Myocyte (in vitro differentiated cells): ENCODE measurements at regions not wholly inside any gene's neighbourhood (a gene's known extent, or its start where the extent isn't known, plus 50 kb on each side); places are given as distances from the start of the nearest gene placed in this dataset.
"Not testable (repeated sequence)": the region's sequence is repeated elsewhere in the genome, so short reads cannot be mapped to it uniquely, and the experiment has no call there.

ENCODE experiments used
- DNase-seq: peaks from one replicate; pipeline ENCODE4 v3.0.0-alpha.2; 2012; ENCODE audit warnings: low read depth

DNA sequence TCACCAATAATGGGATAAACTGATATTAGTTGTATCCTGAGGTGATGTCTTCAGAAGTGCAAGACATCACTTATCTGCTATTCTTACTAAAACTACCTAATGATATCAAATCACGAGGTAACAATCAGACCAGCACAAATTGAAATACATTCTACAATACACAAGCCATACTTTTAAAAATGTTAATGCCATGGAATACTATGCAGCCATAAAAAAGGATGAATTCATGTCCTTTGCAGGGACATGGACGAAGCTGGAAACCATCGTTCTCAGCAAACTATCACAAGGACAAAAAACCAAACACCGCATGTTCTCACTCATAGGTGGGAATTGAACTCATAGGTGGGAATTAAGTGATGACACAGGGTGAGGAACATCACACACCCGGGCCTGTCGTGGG is 129.3 kb downstream of the SST start:
- no peak for DNase-seq

DNA sequence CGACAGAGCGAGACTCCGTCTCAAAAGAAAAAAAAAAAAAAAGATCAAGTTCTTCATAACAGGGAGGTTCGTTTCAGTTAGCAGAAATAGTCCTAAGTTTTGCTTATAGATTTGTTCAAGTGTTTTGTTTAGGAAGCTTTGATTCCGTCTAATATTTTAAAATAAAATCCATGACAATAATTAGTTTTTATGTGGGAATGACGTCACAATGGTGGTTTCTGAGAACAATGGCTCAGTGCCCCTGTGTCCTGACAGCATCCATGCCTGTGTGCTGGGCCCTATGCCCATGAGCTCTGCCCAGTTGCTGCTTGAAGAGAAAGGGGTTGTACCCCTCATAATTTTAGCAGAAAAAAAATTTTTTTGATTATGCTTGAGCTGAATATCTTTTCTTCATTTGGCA is 134.0 kb downstream of the SST start:
- no peak for DNase-seq

DNA sequence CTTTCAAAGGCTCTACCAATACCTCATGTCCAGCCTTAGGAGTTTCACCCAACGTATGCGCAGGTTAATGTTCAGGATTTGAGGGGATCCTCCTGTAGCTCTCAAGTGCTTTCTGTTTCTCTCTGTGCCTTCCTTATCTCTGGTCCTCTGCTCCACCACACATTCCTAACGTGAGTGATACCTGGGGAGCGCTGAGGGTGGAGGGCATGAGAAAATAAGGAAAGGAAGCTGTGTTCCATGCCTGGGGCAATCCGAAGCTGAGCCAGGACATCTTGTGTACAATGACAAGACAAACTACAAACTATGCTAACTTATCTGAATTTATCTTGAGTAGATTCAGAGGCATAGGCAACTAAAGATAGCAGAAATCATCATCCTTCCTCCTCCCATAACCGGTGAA is 136.4 kb downstream of the SST start:
- DNase-seq: no peak

DNA sequence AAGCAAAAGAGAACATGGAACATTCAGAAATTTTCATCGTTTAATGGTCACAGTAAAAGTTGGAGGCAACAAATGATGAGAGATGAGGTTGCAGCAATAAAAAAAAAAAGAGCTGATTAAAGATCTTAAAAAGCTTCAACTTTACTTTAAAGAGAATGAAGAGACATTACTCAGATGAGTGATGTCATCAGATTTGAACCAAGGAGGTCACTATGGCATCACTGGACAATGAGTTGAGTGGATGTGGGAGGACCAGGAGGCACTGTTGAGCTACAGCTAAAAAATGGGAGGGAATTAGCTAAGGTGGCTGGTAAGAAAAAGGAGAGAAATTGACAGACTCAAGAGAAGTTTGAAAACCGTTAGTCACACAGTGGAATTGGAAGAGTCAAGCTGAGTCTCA is 138.4 kb downstream of the SST start:
- DNase-seq: no peak

DNA sequence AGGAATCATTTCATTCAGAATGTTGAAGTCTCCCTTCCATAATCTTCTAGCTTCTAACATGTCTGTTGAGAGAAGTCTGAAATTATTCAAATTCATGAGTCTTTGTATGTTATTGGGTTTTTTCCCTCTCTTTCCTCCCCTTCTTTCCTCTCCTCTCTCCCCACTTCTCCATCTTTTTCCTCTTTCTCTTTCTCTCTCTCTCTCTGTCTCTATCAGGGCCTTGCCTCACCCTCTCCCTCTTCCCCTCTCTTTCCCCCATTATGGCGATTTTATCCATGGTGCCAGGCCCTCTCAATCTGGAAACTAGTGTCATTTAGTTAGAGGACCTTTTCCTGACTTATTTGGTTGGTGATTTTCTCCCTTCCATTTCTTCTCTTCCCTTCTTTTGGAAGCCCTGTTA is 147.3 kb downstream of the SST start:
- DNase-seq: no peak

DNA sequence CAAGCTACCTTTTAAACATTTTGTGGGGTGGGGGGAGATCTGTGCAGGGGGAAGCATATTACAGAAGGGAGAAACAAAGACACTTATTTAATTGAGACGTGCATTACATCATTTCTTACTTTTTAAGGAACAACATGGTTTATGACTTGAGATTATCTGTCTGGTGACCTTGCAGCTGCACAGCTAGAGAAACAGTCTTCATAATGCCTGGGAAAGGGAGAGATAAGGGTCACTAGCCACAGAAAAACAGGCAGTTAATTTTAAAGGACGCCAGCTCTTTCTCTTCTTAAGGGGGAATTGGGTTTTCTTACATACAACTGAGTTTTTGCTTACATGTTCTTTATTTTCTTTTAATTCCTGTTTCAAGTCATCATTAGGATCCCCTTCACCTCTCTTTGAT is 147.9 kb downstream of the SST start:
- DNase-seq: no peak

DNA sequence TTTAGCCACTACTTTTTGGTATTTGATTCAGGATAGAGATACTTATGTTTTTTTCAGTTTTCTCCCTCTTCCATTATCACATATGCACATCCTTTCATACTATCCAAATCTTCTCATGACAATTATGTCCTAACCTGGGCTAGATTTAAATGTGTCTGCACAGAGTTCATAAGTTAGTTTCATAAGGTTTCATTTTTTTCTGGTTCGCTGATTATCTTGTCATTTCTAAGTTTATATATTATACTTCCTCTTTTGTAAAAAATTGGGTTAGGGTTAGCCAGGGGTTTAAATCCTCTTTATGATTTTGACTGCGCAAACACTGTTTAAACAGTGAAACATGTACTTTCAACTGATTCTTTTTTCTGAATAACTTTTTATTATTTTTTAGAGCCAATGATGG is 148.6 kb downstream of the SST start:
- no peak for DNase-seq

DNA sequence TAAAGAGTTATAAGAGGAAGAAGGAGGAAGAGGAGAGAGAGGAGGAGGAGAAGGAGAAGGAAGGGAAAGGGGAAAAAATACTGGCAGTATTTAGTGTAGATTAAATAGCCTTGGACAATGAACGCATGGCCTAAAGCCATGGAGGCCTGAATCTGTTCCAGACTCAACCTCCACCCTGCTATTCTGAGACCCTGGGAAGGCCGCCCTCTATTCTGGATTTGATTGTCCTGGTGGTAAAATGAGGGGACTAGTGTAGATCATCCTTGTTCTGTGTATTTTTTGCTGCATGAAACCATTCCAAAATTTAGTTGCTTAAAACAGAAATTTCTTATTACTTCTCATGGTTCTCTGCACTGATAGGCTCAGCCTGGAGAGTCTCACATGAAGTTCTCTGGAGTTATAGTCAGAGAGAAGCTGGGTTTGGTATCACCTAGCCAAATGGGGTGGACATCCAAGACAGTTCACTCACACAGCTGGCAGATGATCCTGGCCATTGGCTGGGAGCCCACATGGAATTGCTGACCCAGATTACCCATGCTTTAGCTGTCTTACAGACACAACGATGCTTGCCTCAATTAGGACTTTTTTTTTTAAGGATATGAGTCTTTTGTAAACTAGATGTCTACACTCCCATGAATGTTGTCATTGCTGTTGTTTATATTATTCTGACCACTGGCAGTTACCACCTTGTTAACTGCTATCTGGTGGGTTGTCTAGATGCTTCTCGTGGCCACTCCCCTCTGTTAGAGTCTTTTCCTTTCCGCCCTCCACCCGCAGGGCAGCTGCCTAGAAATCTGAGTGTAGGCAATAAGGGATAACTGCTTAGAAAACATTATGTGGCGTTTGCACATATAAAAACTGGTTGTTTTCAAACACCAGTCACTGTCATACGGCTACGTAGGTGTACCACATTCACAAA is 149.9 kb downstream of the SST start:
- no peak for DNase-seq

DNA sequence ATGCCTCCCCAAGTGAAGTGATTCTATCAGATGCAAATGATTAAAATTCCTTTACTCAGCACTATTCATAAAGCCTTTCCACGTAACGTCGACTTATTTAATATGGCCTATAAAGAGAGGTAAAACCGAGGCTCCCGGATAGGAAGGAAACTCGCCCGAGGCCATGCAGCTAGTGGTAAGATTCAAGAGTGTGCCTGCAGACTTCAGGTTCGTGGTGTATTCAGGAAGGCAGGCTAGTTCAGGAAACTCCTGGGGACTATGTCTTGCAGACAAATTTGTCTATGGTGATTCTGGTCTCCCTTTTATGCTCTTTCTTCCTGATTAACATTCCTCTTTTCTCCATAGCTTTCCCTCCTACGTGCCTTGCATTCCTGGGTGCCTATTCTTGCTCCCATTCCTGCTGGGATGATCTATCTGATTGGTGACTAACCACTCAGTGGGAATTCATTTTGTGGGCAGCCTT is 150.7 kb downstream of the SST start:
- no peak for DNase-seq

DNA sequence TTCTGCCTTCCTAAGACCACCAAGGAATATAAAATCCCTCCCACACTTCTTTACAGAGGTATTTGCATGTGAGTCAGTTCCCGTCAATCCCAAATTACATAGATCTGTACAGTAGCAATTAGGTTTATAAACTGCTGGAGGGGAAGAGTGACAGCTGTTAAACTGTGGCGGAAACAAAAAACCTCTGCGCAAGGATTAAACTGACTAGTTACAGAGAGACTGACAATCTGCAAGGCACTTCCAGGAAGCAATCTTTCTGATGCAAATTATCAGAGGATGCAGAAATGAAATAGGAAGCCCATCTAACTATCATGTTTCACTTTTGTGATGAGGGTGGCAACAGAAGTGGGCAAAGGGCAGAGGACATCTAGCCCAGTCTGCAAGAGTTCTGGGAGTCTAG is 150.4 kb downstream of the RTP4 start:
- no peak for DNase-seq

DNA sequence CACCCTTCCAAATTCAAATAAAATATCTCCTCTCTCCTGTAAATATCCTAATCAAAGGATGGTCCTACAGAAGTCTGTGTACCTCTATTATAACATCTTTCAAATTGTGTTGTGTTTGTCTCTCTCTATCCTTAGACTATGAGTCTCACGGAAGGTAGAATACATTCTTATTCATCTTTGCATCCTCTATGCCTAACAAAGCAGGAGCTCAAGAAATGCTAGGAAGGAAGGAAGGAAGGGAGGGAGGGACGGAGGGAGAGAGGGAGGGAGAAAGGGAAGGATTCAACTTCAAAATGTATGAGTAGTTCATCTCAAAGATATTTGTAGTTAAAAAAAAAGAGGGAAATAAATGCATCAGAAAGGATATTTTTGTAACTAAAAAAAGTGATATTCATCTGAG is 150.0 kb downstream of the RTP4 start:
- DNase-seq: no peak

DNA sequence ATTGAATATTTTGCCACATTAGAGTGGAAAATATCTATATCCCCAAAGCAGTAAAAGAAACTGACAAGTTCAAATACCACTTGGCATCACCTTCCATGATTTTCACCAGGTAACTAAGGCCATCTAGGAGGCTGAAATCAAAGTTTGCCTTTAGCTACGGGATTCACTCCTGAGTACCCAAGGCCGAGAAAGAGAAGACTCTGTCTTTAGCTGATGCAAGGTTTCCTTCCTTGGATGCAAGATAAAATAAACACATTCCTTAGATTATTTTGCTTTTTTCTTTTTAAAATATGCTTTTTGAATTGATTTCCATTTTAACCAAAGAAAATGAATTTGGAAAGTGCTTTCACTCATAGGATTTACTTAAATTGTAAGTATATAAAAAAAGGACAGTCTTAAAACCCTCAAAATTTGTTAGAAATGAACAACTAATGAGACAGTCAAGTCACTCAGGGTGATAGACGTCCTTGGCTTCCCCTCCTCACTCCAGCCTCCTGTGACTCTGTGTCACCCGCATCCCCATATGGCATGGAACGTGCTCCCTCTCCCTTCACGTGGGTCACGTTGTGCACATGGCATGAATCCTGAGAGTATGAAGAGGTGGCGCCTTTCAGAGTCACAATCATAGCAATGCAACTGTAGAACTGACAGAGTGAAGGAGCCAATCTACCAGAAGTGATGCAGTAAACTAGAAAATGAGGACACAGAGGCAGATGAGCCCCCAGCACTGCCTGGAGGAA is 148.4 kb downstream of the RTP4 start:
- DNase-seq: no peak

DNA sequence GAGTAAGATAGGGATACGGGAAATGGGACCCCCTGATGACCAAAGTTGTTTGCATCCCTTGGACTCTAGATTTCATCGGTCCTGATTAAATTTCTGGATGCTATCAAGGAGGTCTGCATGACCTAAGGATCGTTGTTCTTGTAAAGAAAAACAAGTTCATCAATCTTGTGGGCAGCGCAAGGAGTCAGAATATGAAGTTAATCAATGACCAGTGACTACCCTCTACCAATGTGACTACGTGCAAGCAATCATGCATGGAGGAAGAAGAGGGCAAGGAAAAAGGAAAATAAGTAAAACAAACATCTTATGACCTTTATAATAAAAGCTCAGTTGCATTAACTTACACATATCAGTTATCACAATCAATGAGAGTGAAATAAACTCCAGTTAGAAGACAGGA is 139.7 kb downstream of the RTP4 start:
- no peak for DNase-seq

DNA sequence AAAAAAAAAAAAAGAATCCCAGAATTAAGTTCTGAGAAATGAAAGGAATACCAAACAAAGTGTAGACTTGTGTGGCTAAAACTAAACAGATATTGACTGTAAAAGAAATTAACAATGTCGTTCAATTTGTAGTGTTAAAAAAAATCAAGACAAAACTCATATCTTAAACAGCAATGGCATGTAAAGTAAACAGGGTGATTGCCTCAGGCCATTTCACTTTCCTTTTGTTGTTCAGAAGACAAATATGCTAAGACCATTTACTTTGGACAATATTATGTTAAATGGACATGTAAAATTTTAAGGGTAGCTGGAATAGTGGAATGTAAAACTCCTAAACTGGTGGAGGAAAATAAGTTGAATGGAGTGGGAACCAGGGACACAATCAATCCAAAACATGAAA is 139.1 kb downstream of the RTP4 start:
- DNase-seq: no peak

DNA sequence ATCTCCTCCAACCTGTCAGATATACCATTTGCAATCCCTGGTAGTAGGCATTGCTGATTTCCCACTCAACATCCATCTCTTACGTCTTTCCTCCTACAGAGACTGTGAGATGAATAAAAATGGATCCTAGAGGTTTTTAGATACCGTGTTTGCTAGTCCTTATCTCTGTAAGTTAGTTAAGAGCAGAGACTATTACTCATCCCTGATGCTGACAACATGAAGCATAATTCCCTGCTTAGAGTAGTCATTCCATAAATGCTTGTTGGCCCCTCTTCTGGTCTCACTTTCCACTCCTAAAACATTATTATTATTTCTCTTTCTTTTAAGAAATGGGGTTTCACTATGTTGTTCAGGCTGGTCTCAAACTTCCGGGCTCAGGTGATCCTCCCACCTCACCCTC is 136.2 kb downstream of the RTP4 start:
- DNase-seq: no peak

DNA sequence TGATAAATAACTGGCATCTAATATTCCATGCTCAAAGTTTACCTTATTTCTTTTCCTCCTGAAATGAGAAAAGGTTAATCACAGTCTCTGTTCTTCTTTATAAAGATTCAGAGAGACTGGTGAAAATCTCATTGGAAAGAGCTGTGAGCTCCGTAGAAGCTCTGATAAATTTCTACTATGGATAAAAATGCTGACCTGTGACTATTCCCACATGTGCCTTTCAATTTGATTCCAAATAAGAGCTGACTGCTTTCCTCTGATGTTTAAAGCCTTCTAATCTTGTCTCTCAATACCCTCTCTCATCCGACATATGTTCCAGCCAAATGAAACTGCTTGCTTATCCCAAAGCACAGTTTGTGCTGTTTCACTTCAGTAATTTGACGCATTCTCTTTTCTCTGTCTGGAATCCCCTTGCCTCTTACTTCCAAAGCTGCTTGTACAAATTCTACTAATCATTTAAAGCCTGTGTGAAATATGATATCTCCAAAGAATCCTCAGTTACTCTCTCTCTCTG is 130.1 kb downstream of the RTP4 start:
- no peak for DNase-seq

DNA sequence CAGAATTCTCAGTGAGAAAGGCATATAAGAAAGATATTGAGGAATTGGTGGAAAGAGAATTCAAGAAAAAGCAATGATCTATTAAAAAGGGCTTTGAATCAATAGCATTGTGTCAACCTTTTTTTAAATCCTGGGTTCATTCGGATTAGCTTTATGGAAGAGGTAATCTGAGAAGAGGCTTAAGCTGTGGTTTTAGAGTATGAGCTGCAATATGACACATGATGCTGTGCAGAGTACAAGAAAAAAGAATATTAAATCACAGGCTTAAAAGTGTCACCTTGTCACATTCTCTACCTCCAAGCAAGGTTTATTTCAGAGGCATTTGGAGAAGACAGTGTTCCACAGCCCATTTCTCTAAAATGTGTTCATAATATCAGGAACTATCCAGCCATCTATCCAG is 128.9 kb downstream of the RTP4 start:
- no peak for DNase-seq

DNA sequence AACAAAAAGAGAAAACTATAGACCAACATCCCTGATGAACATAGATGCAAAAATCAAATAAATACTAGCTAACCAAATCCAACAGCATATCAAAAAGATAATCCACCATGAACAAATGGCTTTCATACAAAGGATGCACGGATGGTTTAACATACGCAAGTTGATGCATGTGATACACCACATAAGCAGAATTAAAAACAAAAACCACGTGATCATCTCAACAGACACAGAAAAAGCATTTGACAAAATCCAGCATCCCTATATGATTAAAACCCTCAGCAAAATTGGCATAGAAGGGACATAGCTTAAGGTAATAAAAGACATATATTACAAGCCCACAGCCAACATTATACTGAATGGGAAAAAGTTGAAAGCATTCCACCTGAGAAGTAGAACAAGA is 125.9 kb downstream of the RTP4 start:
- not testable (repeated sequence) for DNase-seq

DNA sequence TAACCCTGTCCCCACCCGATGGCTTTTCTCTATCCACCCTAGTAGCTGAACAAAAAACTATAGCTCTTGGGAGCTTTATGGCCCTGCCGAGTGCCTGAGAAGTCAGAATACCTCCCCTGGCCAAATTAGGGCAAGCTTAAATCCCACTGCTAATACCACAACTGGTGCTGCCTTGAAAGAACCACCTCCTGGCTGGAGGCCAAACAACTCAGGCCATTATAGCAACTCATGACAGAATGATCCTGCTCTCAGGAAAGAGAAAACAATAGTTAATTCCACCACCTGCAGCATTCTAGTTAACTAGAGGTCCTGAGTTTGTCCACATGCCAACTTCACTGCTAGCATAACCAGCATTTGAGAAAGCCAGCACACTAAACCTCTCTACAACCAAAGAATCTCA is 123.2 kb downstream of the RTP4 start:
- no peak for DNase-seq

DNA sequence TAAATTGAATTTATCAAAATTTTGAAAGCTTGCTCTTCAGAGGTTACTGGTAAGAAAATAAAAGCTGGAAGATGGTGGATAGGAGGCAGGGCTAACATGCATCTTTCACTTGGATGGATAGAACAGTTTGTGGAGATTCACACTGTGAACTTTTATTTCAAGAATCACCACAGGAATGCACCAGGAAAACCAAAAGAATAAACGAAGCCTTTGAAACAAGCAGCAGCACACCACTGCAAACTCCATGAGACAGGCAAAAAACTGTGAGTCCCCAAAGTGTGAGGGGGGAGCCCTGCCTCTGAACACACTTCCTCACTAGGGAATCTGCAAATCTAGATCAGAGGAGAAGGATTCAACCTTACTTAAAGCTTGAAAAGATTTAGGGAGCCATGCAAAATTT is 122.2 kb downstream of the RTP4 start:
- no peak for DNase-seq

DNA sequence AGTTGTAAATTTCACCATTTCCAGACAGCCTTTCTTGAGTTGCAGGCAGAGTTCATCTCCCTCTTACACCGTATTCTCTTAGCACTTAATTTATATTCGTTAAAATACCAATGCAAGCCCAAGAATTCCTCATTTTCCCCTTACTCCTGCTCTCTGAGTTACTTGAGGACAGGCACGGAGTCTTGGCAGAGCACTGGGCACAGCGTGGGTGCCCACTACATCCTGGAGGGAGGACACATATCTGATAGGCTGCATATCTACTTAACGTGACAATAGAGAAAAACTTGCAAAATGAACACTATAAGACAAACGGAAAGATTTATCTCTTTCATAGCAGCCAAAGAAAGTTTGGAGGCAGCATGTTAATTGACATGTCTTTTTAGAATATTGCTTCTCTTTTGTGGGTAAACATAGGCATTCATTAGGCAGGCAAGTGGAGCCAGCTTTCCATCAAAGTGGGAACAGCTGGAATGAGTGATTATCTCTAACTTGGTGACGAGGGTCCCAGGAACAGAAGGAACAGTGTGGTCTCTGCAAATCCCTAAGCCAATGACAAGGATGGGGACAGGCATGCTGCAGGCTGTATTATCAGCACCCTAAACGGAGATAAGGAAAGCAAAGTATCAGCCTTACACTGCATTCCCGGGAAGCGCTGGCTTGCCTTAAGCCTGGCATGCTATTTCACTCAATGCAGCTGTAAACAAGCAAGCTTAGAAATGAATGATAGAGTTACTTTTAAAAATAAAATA is 116.5 kb downstream of the RTP4 start:
- DNase-seq: no peak

DNA sequence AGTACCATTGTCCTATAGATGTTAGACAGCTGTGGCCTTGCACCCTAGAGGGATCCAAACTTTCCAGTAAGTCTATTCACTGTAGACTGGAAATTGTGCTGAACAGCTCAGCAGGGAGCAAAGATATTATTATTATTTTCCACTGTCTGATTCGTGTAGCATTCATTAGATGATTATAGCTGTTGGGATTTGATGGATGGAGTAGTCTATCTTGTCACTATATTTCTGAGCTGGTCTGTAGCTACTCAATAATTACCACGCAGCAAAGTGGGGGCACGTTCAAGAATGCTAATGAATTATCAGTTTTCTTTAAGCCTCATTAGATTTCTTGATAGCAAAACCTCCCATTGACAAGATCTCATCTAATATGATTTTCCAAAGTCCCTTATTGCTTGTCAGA is 113.2 kb downstream of the RTP4 start:
- DNase-seq: no peak
